ENCODE measurements at regions not wholly inside any gene's neighbourhood (a gene's known extent, or its start where the extent isn't known, plus 50 kb on each side); places are given as distances from the start of the nearest gene placed in this dataset.
A peak's percentile ranks its signal among the peaks of the same experiment; 100 is the strongest.
"Not testable (repeated sequence)": the region's sequence is repeated elsewhere in the genome, so short reads cannot be mapped to it uniquely, and the experiment has no call there.

GRCh38 chr3:168929997-168930396 is 733.5 kb downstream of the MECOM start:
- in situ Hi-C loops (cut with HindIII; ENCODE audit: low pct_ligation_motif_present, low pct_unique_long_range_greater_than_20kb, low sequenced_read_pairs); DNase-seq: not testable (repeated sequence)

- in situ Hi-C loops (cut with HindIII; ENCODE audit: low pct_ligation_motif_present, low pct_unique_long_range_greater_than_20kb, low sequenced_read_pairs), result no loop called here
- no peak for DNase-seq
These were observed 737.1 kb downstream of the MECOM start for GRCh38 chr3:168926426-168926825.

DNA sequence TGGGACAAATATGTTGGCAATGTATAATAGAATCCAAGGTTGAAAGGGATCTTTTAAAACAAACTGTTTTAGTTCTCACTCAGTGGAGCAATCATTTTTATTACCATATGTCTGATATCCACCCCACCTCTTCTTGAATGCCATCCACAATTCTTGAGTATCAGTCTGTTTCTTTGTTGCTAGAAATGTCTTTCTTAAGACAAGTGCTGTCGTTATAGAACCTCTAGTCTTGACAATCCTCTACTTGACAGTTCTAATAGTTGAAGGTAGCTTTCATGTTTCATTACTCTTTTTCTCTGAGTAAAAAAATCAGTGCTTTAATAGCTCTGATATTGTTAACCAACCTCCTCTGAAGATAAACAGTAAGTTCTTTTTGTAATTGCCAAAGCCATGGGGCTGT is 737.9 kb downstream of the MECOM start:
- in situ Hi-C loops (cut with HindIII; ENCODE audit: low pct_ligation_motif_present, low pct_unique_long_range_greater_than_20kb, low sequenced_read_pairs), result no loop called here
- no peak for DNase-seq

DNA sequence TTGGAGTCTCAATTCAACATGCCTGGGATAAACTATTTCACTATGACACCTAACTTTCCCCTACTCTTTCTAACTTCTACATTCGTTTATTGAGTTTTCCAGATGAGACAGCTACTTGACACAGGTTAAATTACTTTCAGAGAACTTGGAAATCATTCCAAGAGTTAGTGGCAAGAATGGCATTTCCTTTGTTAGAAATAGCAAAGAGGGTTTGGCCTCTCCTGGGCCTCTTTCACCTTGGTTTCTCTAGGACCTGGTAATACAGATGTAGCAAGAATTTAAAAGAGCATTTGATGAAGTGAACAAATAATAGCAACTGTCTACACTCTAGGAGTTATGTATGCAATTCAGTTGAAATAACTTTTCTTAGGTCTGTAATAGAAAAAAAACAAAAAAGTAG is 748.9 kb downstream of the MECOM start:
- DNase-seq, result peak; percentile 14
- in situ Hi-C loops (cut with HindIII; ENCODE audit: low pct_ligation_motif_present, low pct_unique_long_range_greater_than_20kb, low sequenced_read_pairs), result no loop called here

DNA sequence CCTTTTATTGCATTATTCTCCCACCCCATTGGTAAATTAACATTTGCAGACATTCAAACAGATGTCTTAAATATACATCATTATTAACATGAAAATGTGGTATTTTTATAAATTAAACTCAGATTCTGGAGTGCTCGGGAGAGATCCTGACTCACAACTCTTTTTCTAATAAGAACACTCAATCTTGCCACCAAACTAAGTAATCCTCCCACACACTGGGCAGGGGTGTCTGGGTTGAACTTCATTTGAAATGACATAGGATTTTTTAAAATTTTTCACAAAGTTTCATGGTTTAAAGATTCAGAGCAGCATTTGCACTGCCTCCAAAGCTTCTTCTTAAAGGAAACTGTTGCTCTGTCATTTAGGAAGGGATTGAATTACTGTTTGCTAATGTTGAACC is 754.3 kb downstream of the MECOM start:
- in situ Hi-C loops (cut with HindIII; ENCODE audit: low pct_ligation_motif_present, low pct_unique_long_range_greater_than_20kb, low sequenced_read_pairs), result no loop called here
- no peak for DNase-seq

GRCh38 chr3:168895419-168895818 is 768.1 kb downstream of the MECOM start:
- in situ Hi-C loops (cut with HindIII; ENCODE audit: low pct_ligation_motif_present, low pct_unique_long_range_greater_than_20kb, low sequenced_read_pairs), result no loop called here
- no peak for DNase-seq

DNA sequence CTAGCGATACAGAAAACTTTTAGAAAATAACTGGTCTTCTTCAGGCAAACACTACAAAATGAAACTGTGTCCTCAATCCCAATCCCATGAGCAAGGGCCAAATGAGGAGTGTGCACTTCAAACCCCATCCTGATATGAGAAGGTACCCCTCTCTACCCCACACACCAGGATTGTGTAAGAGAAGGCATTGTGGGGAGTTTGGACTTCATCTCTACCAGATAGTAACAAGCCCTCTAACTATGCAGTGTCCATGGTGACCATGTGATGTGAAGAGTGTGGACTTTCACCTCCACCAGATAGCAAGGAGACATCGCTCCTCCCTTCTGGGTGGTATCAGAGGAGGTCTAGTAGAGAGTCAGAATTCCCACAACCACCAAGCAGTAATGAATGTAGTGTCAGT is 769.3 kb downstream of the MECOM start:
- in situ Hi-C loops (cut with HindIII; ENCODE audit: low pct_ligation_motif_present, low pct_unique_long_range_greater_than_20kb, low sequenced_read_pairs), result no loop called here
- no peak for DNase-seq

GRCh38 chr3:168889666-168890065 is 773.8 kb downstream of the MECOM start:
- DNase-seq, result no peak
- in situ Hi-C loops (cut with HindIII; ENCODE audit: low pct_ligation_motif_present, low pct_unique_long_range_greater_than_20kb, low sequenced_read_pairs), result no loop called here

DNA sequence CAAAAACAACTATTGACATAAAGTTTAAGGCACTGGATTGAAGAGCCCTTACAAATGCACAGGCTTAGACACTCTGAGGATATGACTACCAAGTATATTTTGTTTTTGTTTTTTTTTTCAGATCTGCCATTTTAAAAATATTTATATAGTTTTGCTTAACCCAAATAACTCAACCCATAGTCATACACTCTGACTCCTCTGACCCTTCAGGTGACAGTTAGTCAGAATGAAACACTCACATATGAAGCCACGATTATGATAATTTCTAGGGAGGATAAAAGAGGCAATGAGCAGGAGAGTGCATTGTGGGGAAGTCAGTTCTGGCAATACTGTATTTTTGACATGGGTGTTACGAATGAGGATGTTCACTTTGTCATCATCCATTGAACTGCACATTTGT is 774.7 kb downstream of the MECOM start:
- in situ Hi-C loops (cut with HindIII; ENCODE audit: low pct_ligation_motif_present, low pct_unique_long_range_greater_than_20kb, low sequenced_read_pairs), result no loop called here
- DNase-seq, result no peak

DNA sequence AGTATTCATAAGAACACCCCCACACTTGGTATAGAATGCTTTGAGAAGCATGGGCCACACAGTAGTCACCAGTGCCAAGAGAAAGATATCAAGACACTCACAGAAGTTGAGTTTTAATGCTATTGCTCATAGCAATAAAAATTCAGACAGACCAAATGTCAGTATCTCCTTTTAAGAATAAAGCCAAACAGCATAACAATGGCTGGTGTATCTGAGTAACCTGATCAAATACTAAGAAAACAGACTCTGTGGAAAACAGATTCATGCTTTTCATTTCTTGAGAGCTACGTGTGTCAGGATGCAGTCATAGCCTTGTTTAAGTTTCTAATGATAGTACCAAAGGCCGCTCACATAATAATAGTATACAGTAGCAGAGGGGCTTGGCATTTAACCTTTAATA is 778.5 kb downstream of the MECOM start:
- no peak for DNase-seq
- in situ Hi-C loops (cut with HindIII; ENCODE audit: low pct_ligation_motif_present, low pct_unique_long_range_greater_than_20kb, low sequenced_read_pairs), result no loop called here

- in situ Hi-C loops (cut with HindIII; ENCODE audit: low pct_ligation_motif_present, low pct_unique_long_range_greater_than_20kb, low sequenced_read_pairs), result no loop called here
- DNase-seq, result peak; percentile 68
These were observed 779.1 kb downstream of the MECOM start for GRCh38 chr3:168884353-168884903.

GRCh38 chr3:168883145-168883544 is 780.4 kb downstream of the MECOM start:
- in situ Hi-C loops (cut with HindIII; ENCODE audit: low pct_ligation_motif_present, low pct_unique_long_range_greater_than_20kb, low sequenced_read_pairs), result no loop called here
- no peak for DNase-seq

DNA sequence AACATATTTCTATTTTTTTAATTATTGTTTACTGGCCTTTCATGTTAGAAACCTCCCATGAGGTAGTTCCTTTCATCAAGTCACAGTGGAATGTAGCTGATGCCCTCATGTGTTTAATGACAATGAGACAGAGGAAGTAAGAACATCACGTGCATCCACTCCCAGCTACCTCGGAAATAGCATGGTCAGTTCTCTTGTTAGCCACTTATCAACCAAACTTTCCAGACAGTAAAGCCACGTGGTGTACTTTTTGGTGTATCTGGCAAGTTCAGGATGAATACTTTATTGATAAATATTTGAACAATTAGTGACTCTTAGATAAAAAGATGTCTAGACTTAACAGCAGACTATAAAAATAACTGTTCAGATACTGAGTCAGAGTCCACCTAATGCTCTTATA is 781.7 kb downstream of the MECOM start:
- DNase-seq, result no peak
- in situ Hi-C loops (cut with HindIII; ENCODE audit: low pct_ligation_motif_present, low pct_unique_long_range_greater_than_20kb, low sequenced_read_pairs), result no loop called here

GRCh38 chr3:168878655-168879054 is 782.9 kb upstream of the GOLIM4 start:
- in situ Hi-C loops (cut with HindIII; ENCODE audit: low pct_ligation_motif_present, low pct_unique_long_range_greater_than_20kb, low sequenced_read_pairs), result no loop called here

DNA sequence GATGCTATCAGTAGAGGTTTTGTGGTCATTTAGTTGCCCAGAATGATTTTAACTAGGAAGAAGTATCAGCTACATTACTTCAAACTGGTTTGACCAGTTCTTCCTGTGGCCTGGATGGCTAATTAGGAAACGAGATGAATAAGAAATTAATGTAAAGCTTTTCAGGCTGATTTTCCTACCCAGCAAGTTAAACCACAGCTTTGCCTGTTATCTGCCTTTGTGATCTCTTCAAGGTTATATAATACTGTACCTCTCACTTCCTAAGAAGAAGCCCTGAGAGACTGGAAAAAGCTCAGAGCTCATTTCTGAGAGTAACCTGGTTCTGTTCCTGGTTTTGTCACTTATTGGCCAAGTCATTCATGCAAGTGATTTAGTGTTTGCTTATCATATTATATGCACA is 782.2 kb upstream of the GOLIM4 start:
- no peak for DNase-seq
- in situ Hi-C loops (cut with HindIII; ENCODE audit: low pct_ligation_motif_present, low pct_unique_long_range_greater_than_20kb, low sequenced_read_pairs), result no loop called here

More at GRCh38 chr3:168878655-168879054, 782.9 kb upstream of the GOLIM4 start:
- peak; percentile 30 for DNase-seq

GRCh38 chr3:168876346-168877035 is 780.8 kb upstream of the GOLIM4 start:
- no peak for DNase-seq
- in situ Hi-C loops (cut with HindIII; ENCODE audit: low pct_ligation_motif_present, low pct_unique_long_range_greater_than_20kb, low sequenced_read_pairs), result no loop called here

- in situ Hi-C loops (cut with HindIII; ENCODE audit: low pct_ligation_motif_present, low pct_unique_long_range_greater_than_20kb, low sequenced_read_pairs), result no loop called here
- no peak for DNase-seq
These were observed 777.1 kb upstream of the GOLIM4 start for GRCh38 chr3:168872826-168873225.

- in situ Hi-C loops (cut with HindIII; ENCODE audit: low pct_ligation_motif_present, low pct_unique_long_range_greater_than_20kb, low sequenced_read_pairs), result no loop called here
These were observed 775.2 kb upstream of the GOLIM4 start for GRCh38 chr3:168870892-168871291.

DNA sequence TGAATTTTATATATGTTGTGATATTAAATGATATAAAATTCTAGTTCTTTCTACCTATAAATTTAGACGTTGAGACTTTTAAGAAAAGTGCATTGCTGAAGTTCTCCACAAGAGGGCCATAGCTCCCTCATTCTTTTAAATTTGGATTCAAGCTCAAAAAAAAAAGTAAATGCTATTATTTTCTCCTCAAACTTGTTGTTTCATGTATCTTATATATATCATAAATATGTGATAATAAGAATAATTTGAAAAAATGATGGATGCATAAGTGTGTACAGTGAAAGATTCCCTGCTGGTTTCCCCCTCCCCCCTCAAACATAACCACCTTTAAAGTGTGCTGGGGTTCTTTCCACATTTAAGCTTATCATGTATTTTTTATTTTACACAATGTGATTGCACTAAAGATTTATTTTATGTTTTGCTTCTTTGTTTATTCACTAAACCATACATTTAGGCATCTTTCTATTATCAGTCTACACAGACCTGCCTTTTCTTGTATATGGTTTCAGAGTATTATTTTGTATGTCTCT is 769.4 kb upstream of the GOLIM4 start:
- in situ Hi-C loops (cut with HindIII; ENCODE audit: low pct_ligation_motif_present, low pct_unique_long_range_greater_than_20kb, low sequenced_read_pairs), result no loop called here
- DNase-seq, result peak; percentile 37

More at GRCh38 chr3:168870892-168871291, 775.2 kb upstream of the GOLIM4 start:
- no peak for DNase-seq

Measured in ACHN (cell line).